Erythroblast (primary cell): ENCODE measurements at regions not wholly inside any gene's neighbourhood (a gene's known extent, or its start where the extent isn't known, plus 50 kb on each side); places are given as distances from the start of the nearest gene placed in this dataset.

Experiments used
- GATA1 ChIP-seq: IDR thresholded peaks from 2 replicates; pipeline ENCODE4 v1.6.1; 2011; ENCODE audit warnings: low read depth, mild to moderate bottlenecking, control low read depth, low read length, moderate library complexity
- POLR2A ChIP-seq: IDR thresholded peaks from 2 replicates; pipeline ENCODE4 v1.6.1; 2011; ENCODE audit warnings: mild to moderate bottlenecking, low read length

DNA sequence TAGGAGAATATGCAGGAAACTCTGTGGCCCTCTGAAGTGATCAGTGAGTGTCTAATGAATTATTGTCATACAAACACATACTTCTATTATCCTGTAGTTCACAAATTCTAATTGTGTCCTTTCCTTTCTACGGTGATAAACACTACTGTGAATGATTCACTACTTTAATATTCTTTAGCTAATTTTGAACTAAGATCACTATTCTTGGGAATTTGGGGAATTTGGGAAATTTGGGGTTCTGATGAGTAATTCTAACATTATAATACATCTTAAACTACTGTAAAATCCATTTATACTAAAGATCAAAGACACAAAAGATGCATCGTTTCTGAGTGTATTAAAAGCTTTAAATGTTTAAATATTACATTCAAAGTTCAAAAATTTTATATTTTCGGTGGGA lies 1287.2 kb upstream of the CITED2 start:
- no peak for TF ChIP-seq POLR2A
- TF ChIP-seq GATA1: no peak
